Activated T-cell treated with anti-CD3 and anti-CD28 coated beads, Interleukin-2, amount 50 U/mL, for 72 hours (primary cell): ENCODE measurements at regions not wholly inside any gene's neighbourhood (a gene's known extent, or its start where the extent isn't known, plus 50 kb on each side); places are given as distances from the start of the nearest gene placed in this dataset.
"Not testable (repeated sequence)": the region's sequence is repeated elsewhere in the genome, so short reads cannot be mapped to it uniquely, and the experiment has no call there.

Source experiments
- ATAC-seq, 2 donors: fragments of 150-1000 bp; cut with Tn5 transposase; replicated peaks in 1 of 2; 2 replicates each; pipeline ENCODE4 v1.10.0; 2021; ENCODE audit warnings: moderate library complexity in 2 of 2, mild to moderate bottlenecking in 1 of 2
- DNase-seq, 2 donors: peaks; one replicate each; pipeline ENCODE4 v3.0.0; 2021 to 2022; ENCODE audit warnings: mixed read lengths in 1 of 2
- H3K27ac Mint-ChIP-seq: one replicate; pipeline ENCODE4 v1.8.0; 2022; ENCODE audit warnings: mild to moderate bottlenecking, moderate library complexity, mixed read lengths
- H3K27me3 Mint-ChIP-seq: one replicate; pipeline ENCODE4 v1.8.0; 2022; ENCODE audit warnings: low read depth, mixed read lengths
- H3K36me3 Mint-ChIP-seq, 2 donors: one replicate each; pipeline ENCODE4 v1.8.0; 2022; ENCODE audit warnings: mixed read lengths in 2 of 2, mild to moderate bottlenecking in 1 of 2; ENCODE audit not compliant: insufficient read depth in 2 of 2
- H3K4me1 Mint-ChIP-seq: one replicate; pipeline ENCODE4 v1.8.0; 2022; ENCODE audit warnings: low read depth, mixed read lengths
- H3K4me3 Mint-ChIP-seq, 2 donors: one replicate each; pipeline ENCODE4 v1.8.0; 2022; ENCODE audit warnings: mild to moderate bottlenecking in 2 of 2, mixed read lengths in 2 of 2, moderate library complexity in 2 of 2
- H3K9me3 Mint-ChIP-seq, 2 donors: one replicate each; pipeline ENCODE4 v1.8.0; 2022; ENCODE audit warnings: mixed read lengths in 2 of 2

- H3K27ac Mint-ChIP-seq = no peak overlapping the region
- H3K36me3 Mint-ChIP-seq = no peaks in the 10 kb centered on the region
- no peak for ATAC-seq
- no peaks in the 10 kb centered on the region for H3K4me1 Mint-ChIP-seq
- no peak for DNase-seq
- no peaks in the 10 kb centered on the region for H3K27me3 Mint-ChIP-seq
- no peaks in the 10 kb centered on the region for H3K9me3 Mint-ChIP-seq
- H3K4me3 Mint-ChIP-seq = no peak overlapping the region
These were observed 254.7 kb upstream of the TRPC7 start for GRCh38 chr5:136620016-136620419.

- no peak overlapping the region for H3K27ac Mint-ChIP-seq
- ATAC-seq (no peak), DNase-seq (no peak)
- H3K36me3 Mint-ChIP-seq = no peaks in the 10 kb centered on the region
- no peaks in the 10 kb centered on the region for H3K4me1 Mint-ChIP-seq
- no peaks in the 10 kb centered on the region for H3K27me3 Mint-ChIP-seq
- no peaks in the 10 kb centered on the region for H3K9me3 Mint-ChIP-seq
- no peak overlapping the region for H3K4me3 Mint-ChIP-seq
These were observed 254.2 kb upstream of the TRPC7 start for GRCh38 chr5:136619556-136619955.

DNA sequence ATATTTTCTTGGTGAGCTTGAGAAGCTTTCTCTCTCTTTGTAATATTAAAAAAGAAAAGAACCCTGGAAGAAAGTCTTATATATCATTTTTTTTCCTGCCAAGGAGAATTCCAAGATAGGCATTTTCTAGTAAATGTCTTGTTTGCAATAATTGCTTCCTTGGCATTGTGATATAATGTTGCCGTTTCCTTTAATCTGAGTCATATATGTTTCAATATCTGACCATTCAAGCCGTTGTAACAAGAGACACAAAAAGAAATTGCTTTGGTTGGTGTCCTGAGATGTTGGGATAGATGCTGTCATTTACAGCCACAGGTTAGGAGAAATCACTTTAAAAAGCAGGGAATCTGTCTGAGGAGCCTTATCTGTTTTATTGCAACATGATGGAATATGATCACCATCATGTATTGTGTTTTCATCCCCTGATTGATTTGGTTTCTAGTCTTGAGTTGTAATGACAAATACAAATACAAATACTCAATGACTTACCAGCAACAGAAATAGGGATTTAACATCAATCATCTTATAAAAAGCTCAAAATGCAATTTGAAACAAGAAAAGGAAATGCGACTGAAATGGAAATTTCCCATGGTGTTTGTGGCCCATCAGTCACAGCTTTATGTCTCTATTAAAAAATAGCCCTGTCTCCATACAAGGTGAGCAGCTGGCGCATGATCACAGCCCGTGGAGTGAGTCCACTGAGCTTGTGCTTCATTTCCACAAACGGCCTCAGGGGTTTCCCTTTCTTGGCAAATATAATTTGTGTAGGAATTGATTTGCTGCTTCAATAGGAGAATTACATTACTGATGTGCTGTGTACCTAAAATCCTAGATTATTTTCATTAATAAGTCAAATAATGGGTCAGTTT is 250.1 kb upstream of the TRPC7 start:
- no peaks in the 10 kb centered on the region for H3K36me3 Mint-ChIP-seq
- no peaks in the 10 kb centered on the region for H3K27me3 Mint-ChIP-seq
- H3K4me3 Mint-ChIP-seq = no peak overlapping the region
- no peaks in the 10 kb centered on the region for H3K4me1 Mint-ChIP-seq
- ATAC-seq (no peak), DNase-seq (no peak)
- peaks cover 2 to 4% of the 10 kb centered on the region in 2 donors for H3K9me3 Mint-ChIP-seq
- no peak overlapping the region for H3K27ac Mint-ChIP-seq

- Mint-ChIP-seq H3K27me3 (no peaks in the 10 kb centered on the region), H3K4me3 (no peak overlapping the region), H3K36me3 (no peaks in the 10 kb centered on the region), H3K27ac (no peak overlapping the region), H3K4me1 (no peaks in the 10 kb centered on the region), H3K9me3 (peaks cover 2 to 4% of the 10 kb centered on the region in 2 donors)
- no peak for DNase-seq
- ATAC-seq = no peak
These were observed 247.9 kb upstream of the TRPC7 start for GRCh38 chr5:136613230-136613629.

DNA sequence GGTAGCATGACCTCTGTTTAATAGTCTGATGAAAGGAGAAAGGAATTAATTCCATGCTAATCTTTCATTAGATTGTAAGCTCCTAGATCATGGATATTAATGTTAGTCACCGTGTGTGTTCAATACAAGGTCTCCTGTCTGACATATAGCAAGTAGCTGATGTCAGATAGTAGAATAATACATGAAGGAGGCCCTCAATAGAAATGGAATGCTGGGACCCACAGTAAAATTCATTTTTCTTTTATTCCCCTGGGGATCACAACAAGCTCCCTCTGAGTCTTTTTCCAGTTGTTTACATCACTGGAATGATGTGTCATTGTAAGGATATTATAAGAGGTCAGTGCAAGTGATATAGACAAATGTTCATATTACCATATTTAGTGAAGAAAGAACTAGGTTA is 240.3 kb upstream of the TRPC7 start:
- peaks cover 0 to 4% of the 10 kb centered on the region in 2 donors for H3K36me3 Mint-ChIP-seq
- no peaks in the 10 kb centered on the region for H3K27me3 Mint-ChIP-seq
- DNase-seq (no peak), ATAC-seq (no peak)
- peaks cover 9 to 11% of the 10 kb centered on the region in 2 donors for H3K9me3 Mint-ChIP-seq
- no peak overlapping the region for H3K27ac Mint-ChIP-seq
- no peaks in the 10 kb centered on the region for H3K4me1 Mint-ChIP-seq
- H3K4me3 Mint-ChIP-seq = no peak overlapping the region

GRCh38 chr5:136600306-136600705 is 235.0 kb upstream of the TRPC7 start:
- Mint-ChIP-seq H3K9me3 (peaks cover 13% of the 10 kb centered on the region in 2 donors), H3K27ac (no peak overlapping the region), H3K27me3 (no peaks in the 10 kb centered on the region), H3K36me3 (peaks cover 0 to 4% of the 10 kb centered on the region in 2 donors), H3K4me3 (no peak overlapping the region), H3K4me1 (no peaks in the 10 kb centered on the region)
- ATAC-seq = no peak
- no peak for DNase-seq

DNA sequence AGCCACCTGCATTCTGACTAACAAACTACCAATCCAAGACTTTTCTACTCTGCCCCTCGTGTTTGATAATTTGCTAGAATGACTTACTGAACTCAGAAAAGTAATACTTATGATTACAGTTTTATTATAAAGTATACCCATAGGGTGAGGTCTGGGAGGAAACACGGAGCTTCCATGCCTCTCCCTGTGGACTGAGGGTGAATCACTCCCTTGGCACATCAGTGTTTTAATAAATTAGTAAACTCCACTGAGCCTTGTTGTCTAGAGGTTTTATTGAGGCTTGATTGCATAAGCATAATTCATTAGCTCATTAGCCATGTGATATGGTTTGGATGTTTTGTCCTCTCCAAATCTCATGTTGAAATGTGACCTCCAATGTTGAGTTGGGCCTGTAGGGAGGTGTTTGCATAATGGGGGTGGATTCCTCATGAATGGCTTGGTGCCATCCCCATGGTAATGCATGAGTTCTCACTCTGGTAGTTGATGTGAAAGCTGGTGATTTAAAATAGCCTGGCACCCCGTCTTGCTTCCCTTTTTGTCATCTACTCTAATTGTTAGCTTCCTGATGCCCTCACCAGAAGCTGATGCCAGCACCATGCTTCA is 233.6 kb upstream of the TRPC7 start:
- Mint-ChIP-seq H3K27me3 (no peaks in the 10 kb centered on the region), H3K36me3 (peaks cover 0 to 4% of the 10 kb centered on the region in 2 donors), H3K4me1 (no peaks in the 10 kb centered on the region), H3K27ac (no peak overlapping the region), H3K9me3 (peaks cover 10 to 13% of the 10 kb centered on the region in 2 donors), H3K4me3 (no peak overlapping the region)
- DNase-seq (no peak), ATAC-seq (no peak)

DNA sequence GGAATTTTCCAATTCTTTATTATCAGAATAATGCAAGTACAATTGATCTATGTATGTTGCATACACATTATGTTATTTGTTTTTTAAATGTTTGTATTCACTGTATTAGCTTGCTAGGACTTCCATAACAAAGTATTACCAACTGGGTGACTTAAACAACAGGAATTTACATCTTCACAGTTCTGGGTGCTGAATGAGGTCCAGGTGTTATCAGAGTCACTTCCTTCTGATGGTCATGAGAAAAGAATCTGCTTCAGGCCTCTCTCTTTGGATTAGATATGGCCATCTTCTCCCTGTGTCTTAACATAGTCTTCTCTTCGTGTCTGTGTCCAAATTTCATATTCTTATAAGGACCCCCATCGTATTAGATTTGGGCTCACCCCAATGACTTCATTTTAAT is 229.1 kb upstream of the TRPC7 start:
- H3K4me1 Mint-ChIP-seq = no peaks in the 10 kb centered on the region
- peaks cover 2 to 3% of the 10 kb centered on the region in 2 donors for H3K9me3 Mint-ChIP-seq
- ATAC-seq = no peak
- H3K36me3 Mint-ChIP-seq = no peaks in the 10 kb centered on the region
- no peak overlapping the region for H3K4me3 Mint-ChIP-seq
- no peak overlapping the region for H3K27ac Mint-ChIP-seq
- no peak for DNase-seq
- H3K27me3 Mint-ChIP-seq = no peaks in the 10 kb centered on the region

- Mint-ChIP-seq H3K4me3 (no peak overlapping the region), H3K27me3 (no peaks in the 10 kb centered on the region), H3K9me3 (no peaks in the 10 kb centered on the region), H3K4me1 (no peaks in the 10 kb centered on the region), H3K27ac (no peak overlapping the region), H3K36me3 (no peaks in the 10 kb centered on the region)
- DNase-seq (no peak), ATAC-seq (no peak)
These were observed 225.2 kb upstream of the TRPC7 start for GRCh38 chr5:136590581-136590980.

- Mint-ChIP-seq H3K36me3 (no peaks in the 10 kb centered on the region), H3K9me3 (peaks cover 0 to 1% of the 10 kb centered on the region in 2 donors), H3K27ac (no peak overlapping the region), H3K4me3 (no peak overlapping the region), H3K27me3 (no peaks in the 10 kb centered on the region), H3K4me1 (no peaks in the 10 kb centered on the region)
- ATAC-seq (no peak), DNase-seq (no peak)
These were observed 220.9 kb upstream of the TRPC7 start for GRCh38 chr5:136586196-136586595.

GRCh38 chr5:136584474-136584873 is 219.1 kb upstream of the TRPC7 start:
- Mint-ChIP-seq H3K4me3 (no peak overlapping the region), H3K9me3 (peaks cover 0 to 1% of the 10 kb centered on the region in 2 donors), H3K36me3 (no peaks in the 10 kb centered on the region), H3K27me3 (no peaks in the 10 kb centered on the region), H3K4me1 (no peaks in the 10 kb centered on the region), H3K27ac (no peak overlapping the region)
- ATAC-seq (no peak), DNase-seq (no peak)

GRCh38 chr5:136579238-136579637 is 213.9 kb upstream of the TRPC7 start:
- H3K4me3 Mint-ChIP-seq = no peak overlapping the region
- no peaks in the 10 kb centered on the region for H3K36me3 Mint-ChIP-seq
- DNase-seq (no peak), ATAC-seq (no peak)
- no peaks in the 10 kb centered on the region for H3K4me1 Mint-ChIP-seq
- no peaks in the 10 kb centered on the region for H3K27me3 Mint-ChIP-seq
- peaks cover 0 to 2% of the 10 kb centered on the region in 2 donors for H3K9me3 Mint-ChIP-seq
- no peak overlapping the region for H3K27ac Mint-ChIP-seq

- not testable (repeated sequence) for DNase-seq, H3K4me1 Mint-ChIP-seq, H3K27ac Mint-ChIP-seq, H3K36me3 Mint-ChIP-seq, H3K4me3 Mint-ChIP-seq, ATAC-seq, H3K27me3 Mint-ChIP-seq
- H3K9me3 Mint-ChIP-seq = peaks cover 4 to 12% of the 10 kb centered on the region in 2 donors
These were observed 204.5 kb upstream of the TRPC7 start for GRCh38 chr5:136569875-136570274.
